IPS DF 4.7 (cell line): ENCODE measurements at regions not wholly inside any gene's neighbourhood (a gene's known extent, or its start where the extent isn't known, plus 50 kb on each side); places are given as distances from the start of the nearest gene placed in this dataset.

Experiments
- DNase-seq: peaks from one replicate; pipeline ENCODE4 v3.0.0-alpha.2; 2013; ENCODE audit warnings: low spot score; ENCODE audit errors: extremely low read depth

DNA sequence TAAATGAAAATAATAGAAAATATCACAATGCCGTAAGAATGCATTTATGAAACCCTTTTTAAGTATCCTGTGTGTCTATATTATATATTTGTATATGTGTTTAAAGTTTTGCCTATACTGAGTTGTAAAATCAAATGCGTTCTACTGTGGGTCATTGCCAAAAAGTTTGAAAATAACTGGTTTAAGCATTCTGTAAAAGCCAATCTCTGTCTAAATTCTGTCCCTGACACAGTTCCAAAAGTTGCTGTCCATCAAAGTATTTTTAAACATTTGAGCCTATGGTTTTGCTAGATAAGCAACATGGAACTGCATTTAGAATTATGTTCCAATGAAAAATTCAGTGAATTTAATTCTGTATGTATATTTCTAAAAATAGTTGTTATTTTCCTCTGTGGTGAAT lies 1360.4 kb upstream of the CRIM1 start:
- no peak for DNase-seq

DNA sequence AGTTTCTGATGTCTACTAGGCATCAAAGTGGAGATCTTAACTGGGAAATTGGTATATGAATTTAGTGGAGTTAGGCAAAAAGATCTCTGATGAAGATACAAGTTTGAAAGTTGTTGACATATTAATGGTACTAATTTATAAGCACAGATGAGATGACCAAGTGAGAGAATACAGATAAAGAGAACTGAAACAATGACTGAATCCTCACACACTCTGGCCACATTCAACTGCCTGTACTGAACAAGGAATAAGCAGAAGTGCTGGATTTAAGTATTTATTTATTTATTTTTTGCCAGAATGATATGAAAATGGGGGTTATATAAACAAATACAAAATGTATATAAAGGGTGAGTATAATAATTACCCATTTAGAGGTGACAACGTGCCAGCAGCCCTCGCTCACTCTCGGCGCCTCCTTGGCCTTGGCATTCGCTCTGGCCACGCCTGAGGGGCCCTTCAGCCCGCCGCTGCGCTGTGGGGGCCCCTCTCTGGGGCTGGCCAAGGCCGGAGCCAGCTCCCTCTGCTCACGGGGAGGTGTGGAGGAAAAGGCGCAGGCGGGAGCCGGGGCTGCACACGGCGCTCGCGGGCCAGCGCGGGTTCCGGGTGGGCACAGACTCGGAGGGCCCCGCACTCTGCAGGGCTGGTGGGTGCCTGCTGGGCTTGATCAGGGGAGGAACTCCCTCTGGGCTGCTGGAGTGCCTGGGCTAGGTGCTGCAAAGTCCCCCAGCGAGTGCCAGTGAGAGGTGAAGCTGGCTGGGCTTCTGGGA lies 1363.9 kb upstream of the CRIM1 start:
- DNase-seq = no peak

DNA sequence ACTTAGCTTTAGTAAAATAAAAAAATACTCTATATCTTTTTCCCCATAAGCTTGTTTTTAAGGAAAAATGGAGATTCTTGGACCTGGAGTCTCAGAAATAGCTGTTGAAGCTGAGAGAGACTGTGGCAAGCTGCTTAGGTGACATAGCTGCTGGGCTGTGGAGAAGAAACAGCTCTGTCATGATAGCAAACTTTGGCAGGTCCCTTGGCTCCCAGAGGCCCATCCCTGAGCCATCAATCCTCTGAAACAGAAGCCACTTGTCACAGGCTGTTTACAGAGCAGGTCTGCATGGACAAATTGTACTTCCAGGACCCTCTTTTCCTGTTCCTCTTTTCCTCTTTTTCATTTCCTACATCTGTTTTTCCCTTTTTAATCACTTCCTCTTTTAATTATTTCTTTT lies 1370.1 kb upstream of the CRIM1 start:
- DNase-seq = no peak

DNA sequence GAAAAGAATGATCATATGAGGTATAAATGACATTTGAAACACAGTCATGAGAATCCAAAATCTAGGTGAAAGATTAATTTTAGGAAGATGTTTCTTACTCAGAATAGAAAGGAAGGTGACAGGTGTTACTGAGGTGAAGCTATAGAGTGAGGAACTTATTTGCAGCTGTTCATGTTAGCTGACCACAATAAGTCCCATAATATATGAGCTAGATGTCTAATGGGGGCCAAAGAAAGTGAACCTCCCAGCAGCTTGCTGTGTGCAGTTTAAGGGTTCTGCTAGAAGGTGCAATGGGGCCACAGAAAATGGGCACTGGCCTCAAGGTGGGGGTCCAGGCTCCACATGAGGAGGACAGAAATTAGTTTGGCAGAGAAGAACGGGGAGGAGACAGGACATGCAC lies 1374.9 kb upstream of the CRIM1 start:
- no peak for DNase-seq

DNA sequence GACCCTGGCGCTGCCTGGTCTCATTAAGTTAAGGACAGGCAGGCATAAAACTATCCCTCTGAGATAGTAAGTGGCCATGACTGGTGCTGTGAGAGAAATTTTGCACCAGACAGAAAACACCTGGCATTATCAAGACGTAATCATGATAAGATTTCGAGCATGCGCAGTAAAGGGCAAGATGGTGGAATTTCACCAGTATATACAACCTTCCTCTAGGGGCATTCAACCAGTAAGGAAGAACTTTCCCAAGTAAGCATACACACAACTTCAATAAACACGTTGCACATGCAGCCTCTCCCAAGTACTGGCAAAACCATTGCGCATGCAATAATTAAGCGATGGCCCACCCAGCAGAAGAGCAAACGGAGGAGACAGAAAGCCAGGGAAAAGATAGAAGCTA lies 1376.4 kb upstream of the CRIM1 start:
- DNase-seq = no peak

DNA sequence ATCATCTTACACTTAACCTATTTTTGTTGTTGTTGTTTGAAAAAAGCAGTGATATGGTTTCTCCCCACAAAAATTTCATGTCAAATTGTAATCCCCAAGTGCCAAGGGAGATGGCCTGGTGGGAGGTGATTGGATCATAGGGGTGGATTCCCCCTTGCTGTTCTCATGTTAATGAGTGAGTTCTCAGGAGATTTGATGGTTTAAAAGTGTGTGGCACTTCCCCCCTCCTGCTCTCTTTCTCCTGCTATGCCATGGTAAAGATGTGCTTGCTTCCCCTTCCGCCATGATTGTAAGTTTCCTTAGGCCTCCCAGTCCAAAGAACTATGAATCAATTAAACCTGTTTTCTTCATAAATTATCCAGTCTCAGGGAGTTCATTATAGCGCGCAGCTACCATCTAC lies 1362.7 kb upstream of the FAM98A start:
- DNase-seq = no peak

DNA sequence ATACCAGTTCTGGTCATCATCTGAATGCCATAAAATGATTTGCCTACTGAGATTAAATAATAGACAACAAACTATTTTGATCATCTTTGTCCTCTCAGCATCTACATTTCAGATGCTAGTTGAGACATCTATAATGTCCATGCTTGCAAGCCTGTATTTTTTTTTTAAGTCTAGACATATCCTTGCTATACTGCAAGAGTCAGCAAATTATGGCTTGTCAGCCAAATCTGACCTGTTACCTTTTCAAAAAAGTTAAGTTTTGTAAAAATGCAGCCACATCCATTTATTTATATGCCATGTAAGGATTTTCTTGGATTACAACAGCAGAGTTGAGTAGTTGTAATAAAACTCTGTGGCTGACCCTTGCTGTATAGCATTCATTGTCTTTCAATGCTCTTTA lies 1355.7 kb upstream of the FAM98A start:
- no peak for DNase-seq

DNA sequence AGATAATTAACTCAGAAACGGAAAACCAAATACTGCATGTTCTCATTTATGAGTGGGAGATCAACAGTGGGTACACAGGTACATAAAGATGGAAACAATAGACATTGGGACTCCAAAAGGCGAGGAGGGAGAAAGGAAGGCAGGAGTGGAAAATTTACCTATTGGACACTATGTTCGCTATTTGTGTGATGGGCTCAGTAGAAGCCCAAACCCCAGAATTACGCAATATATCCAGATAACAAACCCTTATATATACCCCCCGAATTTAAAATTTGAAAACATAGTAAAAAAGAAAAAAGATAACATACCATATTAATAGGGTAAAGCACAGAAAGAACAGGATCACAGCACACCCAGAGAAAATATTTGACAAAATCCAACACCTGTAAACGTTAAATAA lies 1351.7 kb upstream of the FAM98A start:
- DNase-seq = no peak

DNA sequence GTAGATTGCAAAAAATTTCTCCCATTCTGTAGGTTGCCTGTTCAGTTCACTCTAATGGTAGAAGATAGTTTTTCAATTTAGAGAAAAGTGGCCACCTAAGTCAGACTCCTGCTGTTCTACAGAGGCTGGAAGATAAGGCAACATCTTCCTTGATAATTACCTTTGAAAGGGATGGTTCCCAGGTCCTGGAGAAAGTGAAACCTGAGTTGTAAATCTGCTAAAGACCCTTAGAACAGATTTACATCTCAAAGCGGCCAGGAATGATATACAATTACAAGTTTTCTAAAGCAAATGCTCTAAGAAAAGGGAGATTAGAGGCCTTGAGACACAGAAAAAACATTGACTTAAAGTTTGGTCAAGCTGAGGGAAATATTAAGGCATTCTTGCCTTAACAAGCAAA lies 1350.2 kb upstream of the FAM98A start:
- no peak for DNase-seq

DNA sequence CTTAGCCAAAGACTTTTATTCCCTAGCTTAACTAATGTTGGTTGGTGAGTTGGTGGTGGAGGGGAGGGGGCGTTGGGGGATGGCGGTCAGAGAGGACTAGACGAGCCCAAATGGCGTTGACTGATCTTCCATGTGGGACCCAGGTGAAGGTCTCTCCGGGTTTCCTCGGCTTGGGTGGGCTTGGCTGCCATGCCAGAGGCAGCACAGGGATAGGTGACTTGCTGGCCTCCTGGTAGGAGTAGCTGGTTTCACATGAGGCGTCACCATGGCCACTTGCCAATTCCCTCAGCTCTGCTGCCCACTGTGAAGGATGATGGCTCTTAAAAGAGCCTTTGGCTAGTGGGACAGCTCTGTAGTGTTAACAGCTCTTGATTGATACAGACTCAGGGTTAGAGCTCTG lies 1337.0 kb upstream of the FAM98A start:
- DNase-seq = no peak

DNA sequence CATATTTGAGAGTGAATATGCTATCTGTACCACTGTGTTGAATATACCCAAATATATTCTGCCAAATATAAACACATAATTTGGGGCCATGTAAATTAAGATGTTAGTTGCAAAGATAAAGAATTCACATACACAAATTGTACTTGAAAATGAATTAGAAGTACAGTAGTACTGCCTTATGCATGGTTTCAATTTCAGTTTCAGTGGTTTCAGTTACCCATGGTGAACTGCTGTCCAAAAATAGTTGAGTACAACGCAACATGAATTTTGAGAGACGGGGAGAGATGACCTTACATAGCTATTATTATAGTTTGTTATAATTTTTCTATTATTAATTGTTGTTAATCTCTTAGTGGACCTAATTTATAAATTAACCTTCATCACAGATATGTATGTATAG lies 1313.0 kb upstream of the FAM98A start:
- no peak for DNase-seq

DNA sequence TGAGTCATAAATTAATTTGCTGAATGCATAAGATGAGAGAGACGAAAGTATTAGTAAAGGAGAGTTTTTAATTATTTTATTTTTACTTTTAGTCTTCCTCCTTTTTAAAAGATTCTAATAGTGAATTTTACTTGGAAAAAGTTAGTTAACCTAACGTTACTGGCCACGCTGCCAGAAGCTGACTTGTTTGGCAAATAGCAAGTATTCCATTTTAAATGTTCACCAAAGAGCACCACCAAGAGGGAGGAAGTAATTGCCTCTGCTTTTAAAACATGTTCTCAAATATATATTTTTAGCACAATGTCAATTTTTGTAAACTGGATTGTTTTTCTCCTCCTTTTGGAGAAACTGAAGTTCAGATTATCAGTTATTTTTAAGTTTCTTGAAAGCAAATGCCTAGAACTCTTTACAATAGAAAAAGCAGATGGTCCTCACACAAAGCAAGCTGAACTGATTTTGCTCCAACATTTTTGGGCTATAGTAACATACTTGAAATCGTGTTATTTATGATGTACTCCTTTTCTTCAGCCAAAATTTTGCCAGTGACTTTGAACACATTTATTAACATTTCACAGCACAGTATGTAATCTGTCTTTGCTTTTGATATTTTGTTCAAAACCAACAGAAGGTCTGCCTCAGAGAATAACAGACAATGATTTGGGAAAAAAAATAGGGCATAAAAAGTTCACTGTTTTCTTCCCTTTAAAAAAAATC lies 1311.0 kb upstream of the FAM98A start:
- DNase-seq = no peak

DNA sequence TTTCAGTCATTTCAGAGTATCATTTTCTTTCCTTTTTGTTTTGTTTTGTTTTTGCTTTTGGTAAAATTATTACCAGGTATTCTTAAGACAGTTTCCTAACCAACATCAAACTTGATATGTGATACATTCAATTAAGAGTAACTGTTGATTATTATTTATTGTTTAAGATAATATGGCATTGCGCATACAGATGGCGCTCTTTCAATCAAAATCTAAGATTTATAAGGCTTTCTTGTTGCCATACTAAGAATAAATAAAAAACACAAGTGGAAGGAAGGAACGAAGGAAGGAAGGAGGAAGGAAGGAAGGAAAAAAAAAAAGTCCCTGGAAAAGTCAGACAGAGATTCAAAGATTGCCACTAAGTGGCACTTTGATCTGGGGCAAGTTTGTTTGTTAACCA lies 1308.7 kb upstream of the FAM98A start:
- no peak for DNase-seq

DNA sequence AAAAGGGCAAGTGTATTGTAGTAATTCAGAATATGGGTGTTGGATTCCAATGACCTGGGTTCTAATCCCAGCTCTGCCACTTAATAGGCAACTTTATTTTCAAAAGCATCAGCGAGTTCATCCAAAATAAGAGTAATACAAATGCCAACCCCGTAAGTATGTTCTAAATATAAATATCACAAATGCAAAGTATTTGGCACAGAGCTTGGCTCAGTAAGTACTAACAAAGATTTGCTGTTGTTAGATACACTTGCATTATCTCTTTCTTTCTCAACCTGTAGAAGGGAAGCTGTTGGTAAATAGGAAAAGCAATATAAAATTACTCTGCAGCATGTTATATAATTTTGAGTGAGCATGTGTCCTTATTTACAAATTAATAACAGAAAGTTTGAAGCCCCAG lies 1302.6 kb upstream of the FAM98A start:
- DNase-seq = no peak

DNA sequence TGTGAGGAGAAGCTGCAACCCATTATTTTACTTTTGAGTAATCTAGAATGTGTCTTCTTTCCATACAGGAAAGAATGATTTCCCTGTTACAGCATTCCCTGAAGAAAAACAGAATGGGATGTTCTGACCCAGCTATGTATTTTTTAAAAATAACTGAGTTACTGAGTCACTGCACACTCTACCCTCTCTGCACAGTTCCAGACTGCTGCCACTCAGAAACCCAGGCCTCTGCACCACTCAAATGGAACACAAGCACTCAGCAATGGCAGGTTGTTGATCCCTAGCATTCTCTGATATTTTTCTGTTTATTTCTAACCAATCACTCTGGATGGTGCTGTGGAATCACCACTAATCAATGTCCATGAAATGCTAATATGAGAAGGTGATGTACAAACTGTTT lies 1300.0 kb upstream of the FAM98A start:
- DNase-seq = no peak

DNA sequence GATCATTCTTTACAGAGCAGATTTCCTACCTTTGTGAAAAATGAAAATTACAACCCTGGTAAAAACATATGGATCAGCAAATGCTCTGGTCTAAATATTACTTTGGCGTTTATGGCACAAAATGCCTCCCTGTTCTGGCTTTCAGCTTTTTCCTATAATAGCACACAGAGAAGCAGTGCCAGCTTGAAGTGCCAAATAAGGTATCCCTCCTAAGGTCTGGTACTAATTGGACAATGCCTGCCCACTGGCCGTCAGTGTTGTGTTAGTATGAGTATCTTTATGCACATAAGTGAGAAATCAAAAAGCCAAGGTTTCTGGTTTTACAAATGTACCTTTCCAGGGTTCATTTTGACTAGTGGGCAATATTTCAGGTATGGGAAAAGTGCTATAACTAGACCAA lies 1293.7 kb upstream of the FAM98A start:
- no peak for DNase-seq

DNA sequence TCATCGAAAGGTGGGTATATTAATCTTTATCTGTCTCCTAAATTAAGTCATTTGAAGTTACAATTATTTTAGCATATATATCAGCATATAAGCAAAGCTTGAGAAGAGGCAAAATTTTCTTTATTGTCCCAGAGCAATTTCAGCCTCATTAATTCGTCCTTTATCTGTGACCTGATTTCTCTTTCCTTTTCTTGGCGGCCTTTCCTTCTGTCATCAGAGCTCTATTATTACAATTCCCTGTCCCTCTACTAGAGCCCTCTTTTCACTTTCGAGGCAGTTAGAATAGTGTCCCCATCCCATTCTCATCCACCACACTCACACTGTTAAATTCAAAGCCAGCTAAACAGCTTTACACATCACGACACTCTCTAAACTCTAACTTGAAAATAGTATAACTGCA lies 1293.2 kb upstream of the FAM98A start:
- no peak for DNase-seq

DNA sequence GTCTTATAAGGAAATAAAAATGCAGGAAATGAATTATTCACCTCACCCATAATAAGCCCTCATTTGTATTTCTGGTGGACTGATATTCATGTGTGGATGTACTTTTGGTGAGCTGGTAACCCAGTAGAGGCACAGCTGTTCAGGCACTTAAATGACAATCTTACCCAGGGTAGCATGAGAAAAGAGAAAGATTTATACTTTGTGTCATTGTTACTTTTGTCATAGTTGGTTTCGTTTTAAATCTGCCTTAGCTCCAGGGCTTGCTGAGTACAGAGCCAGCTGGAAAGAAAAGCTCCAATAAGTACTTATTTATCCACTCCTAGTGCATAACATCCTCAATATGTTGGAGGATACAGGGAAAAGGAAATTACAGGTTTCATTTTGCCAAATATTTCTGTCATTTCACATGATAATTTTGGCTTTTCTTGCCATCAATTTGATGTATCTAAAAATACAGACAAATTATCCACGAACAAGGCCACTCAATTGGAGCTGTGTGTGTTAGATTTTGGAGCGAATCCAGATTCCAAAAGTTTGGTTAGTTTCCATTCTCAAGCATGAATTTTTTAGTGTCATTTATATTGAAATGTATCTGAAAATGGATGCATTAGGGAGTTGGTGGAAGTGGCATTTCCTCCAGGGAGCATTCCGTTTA lies 1276.1 kb upstream of the FAM98A start:
- DNase-seq = no peak

DNA sequence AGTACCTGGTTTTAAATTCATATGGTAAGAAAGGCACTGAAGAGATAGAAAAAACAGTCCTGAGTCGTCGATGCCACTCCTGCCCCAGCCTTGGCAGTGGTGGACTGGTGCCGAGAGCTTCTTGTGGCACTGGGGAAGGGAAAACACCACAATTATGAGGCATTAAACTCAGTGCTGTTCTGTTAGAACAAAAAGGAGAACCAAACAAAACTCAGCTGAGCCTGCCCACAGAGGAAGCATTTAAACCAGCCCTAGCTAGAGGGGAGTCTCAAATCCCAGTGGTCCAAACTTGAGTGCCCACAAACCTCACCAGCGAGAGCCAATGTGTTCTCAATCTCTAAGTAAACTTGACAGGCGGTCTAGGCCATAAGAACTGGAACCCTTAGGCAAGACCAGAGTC lies 1254.5 kb upstream of the FAM98A start:
- DNase-seq = no peak

DNA sequence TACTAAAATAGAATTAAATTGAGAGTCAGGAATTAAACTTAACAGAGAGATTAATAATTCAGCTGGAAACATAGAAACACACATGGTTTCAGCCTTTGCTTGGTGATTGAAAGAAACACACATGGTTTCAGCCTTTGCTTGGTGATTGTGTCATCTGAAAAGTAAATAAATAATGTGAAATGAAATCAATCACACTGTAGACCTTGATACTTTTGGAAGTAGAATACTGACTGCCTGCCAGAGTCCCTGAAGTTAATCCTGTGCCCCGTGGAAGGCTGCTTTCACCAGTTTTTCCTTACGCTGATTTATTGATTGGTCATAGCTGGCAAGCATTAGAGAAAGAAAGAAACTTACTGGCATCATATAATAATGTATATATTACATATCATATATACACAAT lies 1252.7 kb upstream of the FAM98A start:
- no peak for DNase-seq

DNA sequence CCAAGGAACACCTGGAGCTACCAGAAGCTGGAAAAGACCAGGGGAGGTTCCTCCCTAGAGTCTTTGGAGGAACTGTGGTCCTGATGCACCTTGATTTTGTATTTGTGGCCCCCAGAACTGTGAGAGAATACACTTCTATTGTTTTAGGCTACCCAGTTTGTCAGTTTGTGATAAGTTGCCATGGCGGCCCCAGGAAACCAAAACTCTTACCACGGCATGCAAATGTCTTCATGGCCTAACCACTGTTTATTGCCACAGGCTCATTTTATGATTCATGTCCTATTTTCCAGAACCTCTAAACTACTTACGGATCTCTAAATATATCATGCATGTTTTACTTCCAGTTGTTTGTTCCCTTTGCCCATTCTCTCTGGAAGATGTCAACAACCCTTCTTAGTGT lies 1250.7 kb upstream of the FAM98A start:
- DNase-seq = no peak

DNA sequence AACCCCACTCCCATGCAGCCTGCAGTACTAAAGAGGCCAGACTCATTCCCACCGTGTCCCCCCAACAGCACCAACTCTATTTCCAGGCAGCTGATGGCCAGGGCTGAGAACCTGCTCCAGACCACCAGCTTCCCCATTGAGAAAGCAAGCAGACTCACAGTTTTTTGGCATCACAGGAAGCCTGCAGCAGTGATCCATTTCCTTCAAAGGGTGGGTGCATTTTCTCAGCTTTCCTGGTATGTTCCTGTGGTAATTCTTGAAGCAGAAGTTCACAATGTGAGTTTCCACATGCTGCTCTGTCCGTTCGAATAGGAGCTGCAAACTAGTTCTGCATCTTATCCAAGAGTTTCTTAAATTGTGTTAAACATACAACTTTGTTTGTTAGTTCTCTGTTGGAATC lies 1249.6 kb upstream of the FAM98A start:
- no peak for DNase-seq

DNA sequence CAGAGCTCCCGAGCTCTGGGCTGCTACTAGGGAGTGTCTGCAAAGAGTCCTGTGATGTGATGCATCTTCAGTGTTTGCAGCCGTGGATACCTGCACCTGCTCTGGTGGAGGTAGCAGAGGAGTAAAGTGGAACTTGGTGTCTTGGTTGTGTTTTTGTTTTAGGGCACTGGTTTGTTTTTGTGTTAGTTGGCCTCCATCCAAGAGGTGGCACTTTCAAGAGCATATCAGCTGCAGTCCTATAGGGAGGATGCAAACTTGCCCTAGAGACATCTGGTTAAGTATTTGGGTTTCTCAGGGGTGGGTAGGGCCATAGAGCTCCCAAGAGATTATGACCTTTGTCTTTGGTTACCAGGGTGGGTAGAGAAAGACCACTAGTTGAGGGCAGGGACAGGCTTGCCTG lies 1249.0 kb upstream of the FAM98A start:
- DNase-seq = no peak
